ENCODE measurements at regions not wholly inside any gene's neighbourhood (a gene's known extent, or its start where the extent isn't known, plus 50 kb on each side); places are given as distances from the start of the nearest gene placed in this dataset.

DNA sequence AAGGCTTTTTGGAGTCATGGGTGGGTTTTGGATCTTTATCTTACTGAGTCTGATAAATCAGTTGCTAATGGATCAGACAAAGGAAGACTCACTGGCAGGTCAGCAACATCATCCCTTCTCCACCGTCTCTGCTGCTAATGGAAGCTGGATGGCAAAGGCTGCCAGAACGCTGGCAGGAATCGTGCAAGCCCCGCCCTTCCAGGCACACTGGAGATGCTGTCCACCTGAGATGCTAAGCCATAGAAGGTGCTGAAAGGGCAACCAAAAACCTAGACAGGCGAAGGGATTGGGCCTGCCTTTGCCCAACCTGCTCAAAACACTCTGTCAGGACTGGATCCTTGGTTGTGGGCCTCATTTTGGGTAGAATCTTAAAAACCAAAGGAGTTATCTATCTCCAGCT, 139.5 kb upstream of the FSTL4 start:
- TF ChIP-seq EP300 (IDR thresholded peaks at IDR 0.05) (no peak), POLR2A (IDR thresholded peaks at IDR 0.05) (no peak)

Measured in tibial nerve (tissue), 3 donors.